Prostate gland (tissue), 2 donors: ENCODE measurements at regions not wholly inside any gene's neighbourhood (a gene's known extent, or its start where the extent isn't known, plus 50 kb on each side); places are given as distances from the start of the nearest gene placed in this dataset.

Experiments used
- POLR2A ChIP-seq: fragments of 450-650 bp; IDR thresholded peaks from one replicate; pipeline ENCODE4 v1.6.1; 2016; ENCODE audit warnings: antibody characterized with exemption, mild to moderate bottlenecking
- POLR2AphosphoS5 ChIP-seq: sonication (generic); formaldehyde crosslinking; IDR thresholded peaks from one replicate; pipeline ENCODE4 v1.6.1; 2017; ENCODE audit warnings: antibody characterized with exemption
- TF ChIP-seq, protein P1 (sequence below), 4 experiments: fragments of 200-600 bp in 2 of 4; fragments of 450-650 bp in 2 of 4; sonication (generic) in 2 of 4; IDR thresholded peaks; 1 replicate in 3 of 4; 2 replicates in 1 of 4; pipeline ENCODE4 v1.5.1; 2016 to 2019; ENCODE audit warnings: antibody characterized with exemption in 4 of 4, mild to moderate bottlenecking in 2 of 4, moderate library complexity in 2 of 4

DNA sequence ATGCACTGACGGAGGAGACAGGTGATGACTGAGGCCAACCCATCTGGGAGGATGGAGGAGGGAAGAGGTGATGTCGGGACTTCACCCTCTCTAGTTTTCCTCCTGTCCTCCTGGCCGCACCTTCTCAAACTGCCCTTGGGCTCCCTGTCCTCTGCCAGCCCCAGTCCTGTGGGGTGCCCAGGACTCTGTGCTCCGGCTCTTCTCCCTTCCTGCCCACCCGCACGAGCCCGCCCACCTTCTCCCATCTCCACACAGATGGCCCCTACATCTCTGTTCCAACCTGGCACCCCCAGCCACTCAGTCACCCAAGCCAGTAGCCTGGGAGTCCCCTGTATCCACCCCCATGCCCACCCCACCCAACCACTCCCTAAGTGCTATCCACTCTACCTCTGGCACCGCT, 206.7 kb upstream of the LINGO1 start:
- no peak for TF ChIP-seq POLR2A
- TF ChIP-seq, protein P1, sequence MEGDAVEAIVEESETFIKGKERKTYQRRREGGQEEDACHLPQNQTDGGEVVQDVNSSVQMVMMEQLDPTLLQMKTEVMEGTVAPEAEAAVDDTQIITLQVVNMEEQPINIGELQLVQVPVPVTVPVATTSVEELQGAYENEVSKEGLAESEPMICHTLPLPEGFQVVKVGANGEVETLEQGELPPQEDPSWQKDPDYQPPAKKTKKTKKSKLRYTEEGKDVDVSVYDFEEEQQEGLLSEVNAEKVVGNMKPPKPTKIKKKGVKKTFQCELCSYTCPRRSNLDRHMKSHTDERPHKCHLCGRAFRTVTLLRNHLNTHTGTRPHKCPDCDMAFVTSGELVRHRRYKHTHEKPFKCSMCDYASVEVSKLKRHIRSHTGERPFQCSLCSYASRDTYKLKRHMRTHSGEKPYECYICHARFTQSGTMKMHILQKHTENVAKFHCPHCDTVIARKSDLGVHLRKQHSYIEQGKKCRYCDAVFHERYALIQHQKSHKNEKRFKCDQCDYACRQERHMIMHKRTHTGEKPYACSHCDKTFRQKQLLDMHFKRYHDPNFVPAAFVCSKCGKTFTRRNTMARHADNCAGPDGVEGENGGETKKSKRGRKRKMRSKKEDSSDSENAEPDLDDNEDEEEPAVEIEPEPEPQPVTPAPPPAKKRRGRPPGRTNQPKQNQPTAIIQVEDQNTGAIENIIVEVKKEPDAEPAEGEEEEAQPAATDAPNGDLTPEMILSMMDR (IDR thresholded peaks at IDR 0.05) = no peak
- no peak for TF ChIP-seq POLR2AphosphoS5
